GM21515 (cell line): ENCODE measurements at regions not wholly inside any gene's neighbourhood (a gene's known extent, or its start where the extent isn't known, plus 50 kb on each side); places are given as distances from the start of the nearest gene placed in this dataset.

Experiments
- ATAC-seq: cut with Tn5 transposase; IDR thresholded peaks from one replicate; pipeline ENCODE4 v1.9.1; 2021; ENCODE audit not compliant: unreplicated experiment

DNA sequence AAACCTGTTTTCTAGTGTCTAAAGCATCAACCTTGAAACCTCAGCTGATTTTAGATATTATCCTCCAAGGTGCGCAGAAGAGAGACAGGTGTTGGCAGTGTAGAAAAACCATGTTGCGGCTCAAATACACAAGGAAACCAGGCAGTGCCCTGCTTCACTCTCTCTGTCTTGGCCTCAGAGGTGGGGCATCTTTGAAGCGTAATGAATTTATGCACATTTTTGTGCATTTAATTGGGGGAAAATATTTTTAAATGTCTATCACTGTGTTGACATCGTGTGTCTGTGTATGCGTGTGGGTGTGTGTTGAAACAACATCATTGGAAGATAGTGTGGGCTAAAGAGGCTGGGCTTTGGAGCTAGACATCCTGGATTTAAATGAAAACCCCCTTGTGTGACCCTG is 334.0 kb upstream of the CHD6 start:
- no peak for ATAC-seq

DNA sequence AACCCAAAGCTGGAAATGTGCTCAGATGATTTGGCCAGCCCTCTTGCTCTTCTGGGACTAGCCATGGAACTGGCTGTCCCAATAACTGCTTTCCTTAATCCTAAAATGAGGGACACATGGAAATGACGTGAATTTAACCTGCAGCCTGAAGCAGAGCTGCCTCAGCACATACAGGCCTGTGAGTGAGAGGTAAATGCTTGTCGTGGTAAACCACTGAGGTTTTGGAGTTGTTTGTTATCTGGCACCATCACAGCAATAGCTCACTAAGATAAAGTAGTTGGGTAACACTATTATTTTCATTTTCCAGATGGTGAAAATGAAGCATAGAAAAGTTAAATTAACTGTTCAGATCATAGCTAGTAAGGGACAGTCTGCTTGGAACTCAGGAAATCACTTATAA is 333.4 kb upstream of the CHD6 start:
- ATAC-seq, result no peak

DNA sequence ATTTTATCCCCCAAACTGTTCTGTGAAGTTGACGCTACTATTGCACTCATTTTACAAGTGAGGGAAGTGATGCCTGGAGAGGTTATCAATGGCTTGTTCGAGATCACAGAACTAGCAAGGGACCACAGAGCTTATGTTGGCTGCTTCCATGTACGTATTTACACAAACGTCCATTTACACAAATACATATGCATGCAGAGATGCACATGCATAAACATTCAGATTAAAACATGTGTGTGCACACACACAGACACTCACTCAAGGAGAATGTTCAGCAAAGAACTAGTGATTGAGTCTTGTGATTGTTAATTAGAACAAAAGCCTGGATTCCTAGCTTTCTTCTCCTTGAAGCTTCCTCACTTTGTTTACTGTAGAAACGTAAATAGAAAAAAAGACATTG is 321.5 kb upstream of the CHD6 start:
- ATAC-seq, result no peak

DNA sequence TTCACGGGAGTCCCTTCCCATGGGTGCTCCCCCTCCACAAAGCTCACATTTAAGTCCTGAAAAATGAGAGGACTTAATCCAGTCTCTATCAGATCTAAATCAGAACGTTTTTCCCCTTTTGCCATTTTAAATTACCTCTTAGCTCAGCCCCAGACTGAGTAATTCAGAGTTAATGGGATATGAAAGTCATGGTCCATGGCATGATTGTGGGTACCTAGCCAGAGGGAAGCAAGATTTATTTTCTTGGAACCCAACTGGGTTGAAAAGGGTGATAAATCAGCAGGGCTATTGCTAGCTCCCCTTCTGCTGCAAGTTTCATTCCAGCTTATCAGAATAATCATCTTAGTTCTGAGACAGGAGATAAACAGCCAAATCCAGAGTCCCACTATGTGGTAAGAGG is 320.2 kb upstream of the CHD6 start:
- no peak for ATAC-seq

DNA sequence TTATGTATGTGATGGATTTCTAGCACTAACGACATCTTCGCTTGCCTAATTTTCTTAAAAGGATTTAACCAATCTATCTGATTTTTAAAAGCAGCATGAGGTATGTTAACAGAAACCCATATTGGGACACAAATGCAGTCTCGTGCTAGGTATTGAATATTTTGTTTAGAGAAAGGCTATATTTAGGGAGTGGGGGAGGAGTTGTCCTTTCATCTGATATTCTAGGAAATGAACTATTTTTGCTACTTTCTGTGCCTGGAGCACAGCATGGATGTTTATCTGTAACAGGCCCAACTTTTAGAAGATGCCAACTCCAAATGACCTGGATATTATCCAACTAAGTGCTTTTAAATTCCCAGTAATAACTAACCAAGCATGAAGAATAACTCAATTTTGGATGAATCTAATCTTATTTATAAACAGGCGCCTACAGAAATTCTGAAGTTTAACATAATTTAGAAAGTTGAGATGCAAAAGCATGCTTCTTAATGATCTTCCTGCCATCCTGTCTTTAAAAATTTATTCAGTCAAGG is 317.1 kb upstream of the CHD6 start:
- no peak for ATAC-seq

DNA sequence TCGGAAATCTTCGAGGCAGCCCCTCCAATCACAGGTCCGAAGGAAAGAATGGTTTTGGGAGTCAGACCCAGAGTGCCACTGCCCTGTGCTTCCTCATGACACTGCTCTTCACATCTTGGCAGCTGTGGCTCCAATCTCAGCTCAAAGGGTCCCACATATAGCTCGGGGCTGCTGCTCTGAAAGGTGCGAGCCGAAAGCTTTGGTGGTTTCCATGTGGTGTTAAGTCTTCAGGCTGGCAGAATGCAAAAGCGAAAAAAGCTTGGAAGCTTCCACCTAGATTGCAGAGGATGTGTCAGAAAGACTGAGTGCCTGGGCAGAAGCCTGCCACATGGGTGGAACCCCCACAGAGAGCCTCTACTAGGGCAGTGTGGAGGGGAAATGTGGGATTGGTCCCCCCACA is 314.3 kb upstream of the CHD6 start:
- ATAC-seq, result no peak

DNA sequence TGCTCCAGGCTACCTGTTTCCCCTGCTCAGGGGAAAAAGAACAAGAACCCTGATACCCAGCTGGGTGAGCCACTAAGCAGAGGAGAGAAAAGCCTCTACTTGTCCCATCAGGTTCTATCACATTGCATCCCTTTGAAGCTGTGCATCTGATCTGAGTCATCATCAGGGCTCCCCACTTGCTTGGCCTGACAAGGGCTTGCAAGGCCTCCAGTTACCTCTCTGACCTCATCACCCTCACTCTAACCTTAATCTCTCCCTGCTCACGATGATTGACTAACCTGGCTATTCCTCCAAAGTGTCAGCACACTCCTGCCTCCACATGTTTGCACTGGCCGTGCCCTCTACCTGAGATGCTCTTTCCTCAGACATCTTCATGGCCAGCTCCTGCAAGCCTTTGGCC is 309.5 kb upstream of the CHD6 start:
- no peak for ATAC-seq

DNA sequence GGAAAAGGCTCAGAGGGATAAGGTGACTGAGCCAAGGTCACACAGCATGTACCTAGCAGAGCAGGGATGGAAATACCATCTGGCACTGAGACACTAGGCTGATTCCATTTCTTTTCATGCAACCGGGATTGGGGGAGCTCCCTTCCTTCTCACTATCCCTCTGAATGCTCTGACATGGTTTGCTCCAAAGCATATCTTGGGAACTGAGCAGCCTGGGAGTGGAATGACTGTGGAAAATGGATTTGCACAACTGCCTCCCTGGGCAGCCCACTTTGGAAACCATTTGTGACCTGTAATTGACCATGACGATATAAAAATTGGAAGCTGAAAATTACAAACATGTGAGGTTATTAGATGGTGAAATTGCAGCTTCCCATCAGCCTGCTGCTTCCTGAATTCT is 309.0 kb upstream of the CHD6 start:
- ATAC-seq, result no peak

DNA sequence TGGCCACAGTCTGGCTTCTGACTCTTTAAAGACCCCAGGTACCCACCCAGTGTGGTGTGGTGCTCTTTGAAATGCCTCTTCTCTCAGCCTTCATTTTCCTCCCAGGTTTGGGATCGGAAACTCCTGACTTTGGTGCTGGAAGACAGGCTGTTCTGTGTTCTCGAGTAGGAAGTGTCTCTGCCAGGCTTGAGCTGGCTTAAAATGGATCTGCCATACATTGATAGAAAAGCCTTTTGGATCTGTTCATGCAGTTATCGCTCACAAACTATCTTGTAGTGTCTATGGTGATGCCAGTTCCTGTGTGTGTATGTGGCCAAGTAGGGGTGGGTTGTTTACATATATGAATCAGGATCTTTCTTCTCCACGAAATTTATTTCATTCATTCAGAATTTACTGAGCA is 307.3 kb upstream of the CHD6 start:
- ATAC-seq, result no peak

DNA sequence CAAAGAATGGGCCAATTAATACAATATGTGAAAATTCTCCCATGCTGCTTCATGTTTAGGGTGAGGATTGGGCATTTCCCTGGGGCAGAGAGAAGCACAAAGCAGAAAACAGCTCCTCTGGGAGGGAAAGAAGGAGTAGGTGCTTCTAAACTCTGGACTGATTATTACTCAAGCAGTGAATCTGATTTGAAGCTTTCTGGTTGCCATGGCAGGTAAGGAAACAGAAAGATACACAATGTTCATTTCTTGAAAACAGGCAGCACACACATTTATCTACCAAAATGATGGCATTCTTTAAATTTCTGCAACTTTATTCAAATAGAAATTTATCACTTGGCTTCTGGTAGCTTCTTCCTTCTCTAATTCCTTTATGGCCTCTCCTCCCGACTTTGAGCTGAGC is 305.4 kb upstream of the CHD6 start:
- no peak for ATAC-seq

DNA sequence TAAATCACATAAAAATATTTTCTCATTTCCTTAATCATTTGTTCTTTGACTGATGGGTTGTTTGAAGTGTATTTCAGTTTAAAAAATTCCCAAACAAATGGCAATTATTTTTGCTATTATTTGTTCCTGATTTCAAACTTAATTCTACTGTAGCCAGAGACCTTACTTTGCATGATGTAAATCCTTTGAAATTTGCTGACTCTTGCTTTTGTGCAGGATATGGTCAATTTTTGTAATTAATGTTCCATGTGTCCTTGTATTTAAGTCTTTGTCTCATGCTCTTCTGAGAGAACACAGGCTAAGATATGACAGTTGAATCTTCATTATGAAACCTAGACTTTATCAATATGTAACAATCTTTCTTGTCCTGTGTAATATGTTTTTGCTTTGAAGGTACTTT is 295.0 kb upstream of the CHD6 start:
- no peak for ATAC-seq

DNA sequence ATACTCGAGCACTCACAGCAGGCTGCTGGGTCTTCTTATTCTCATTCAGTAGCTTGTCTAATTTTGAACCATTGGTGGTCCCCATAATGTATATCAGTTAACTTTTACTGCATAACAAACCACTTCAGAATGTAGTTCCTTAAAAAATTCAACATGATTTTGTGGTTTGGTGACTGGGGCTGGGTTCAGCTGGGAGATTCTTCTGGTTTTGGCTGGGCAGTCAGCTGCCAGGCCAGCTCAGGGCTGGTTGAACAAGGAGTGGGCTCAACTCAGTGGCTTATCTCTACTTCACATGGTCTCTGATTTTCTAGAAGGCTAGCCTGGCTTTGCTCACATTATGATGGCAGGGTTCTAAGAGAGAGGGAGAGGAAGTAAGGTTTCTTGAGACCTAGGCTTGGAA is 292.4 kb upstream of the CHD6 start:
- ATAC-seq, result no peak

DNA sequence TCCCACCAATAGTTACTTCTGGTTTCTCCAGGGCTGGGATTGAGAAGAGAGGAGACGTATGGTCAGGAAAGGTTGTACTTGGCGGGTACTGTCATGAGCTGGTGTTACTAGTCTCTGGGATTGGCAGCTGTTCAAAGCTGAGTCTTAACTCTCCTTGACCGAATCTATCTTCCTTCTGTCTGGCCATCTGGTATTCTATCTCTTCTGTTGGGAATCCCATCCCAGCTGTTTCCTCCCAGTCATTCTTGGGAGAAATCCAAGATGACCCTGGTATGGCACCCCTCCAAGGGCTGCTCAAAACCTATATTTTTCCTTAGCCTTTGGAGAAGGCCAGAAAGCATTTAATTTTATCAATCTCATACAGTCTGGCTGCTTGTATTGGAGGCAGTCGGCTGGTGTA is 287.0 kb upstream of the CHD6 start:
- ATAC-seq, result no peak

DNA sequence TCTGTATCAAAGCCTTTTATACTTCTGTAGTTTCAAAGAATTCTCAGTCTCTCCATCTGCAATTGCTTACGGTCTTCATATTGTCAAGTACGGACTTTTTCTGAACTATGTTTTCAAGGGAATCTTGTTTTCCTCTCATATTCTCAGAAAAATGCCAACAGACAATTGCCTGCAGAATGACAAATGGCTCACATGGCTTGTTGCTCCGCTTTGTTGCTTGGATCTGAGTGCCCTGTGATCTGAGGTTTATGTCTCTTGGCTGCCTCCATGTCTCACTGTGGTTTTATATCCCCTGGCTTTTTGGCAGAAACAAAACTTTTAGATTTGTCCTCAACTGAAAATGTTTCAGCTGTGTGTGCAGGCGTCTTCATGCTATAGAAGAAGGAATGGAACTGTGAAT is 285.4 kb upstream of the CHD6 start:
- ATAC-seq, result no peak

DNA sequence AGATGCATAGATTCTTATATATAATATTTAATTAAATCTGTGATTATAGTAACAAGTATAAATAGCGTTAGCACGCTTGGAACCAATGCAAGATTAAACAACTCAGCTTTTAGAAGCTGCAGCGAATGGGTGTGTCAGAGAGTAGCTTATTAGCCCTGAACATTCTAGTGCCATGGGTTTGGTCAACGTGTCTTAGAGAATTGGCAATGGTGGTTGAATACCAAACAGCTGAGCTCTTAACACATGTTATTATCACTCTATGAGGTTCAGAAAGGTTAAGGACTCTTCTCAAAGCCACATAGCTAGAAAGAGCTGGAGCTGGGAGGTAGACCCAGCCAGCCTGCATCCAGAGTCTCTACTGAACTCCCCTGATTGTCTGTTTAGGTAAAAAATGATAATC is 284.2 kb upstream of the CHD6 start:
- no peak for ATAC-seq

DNA sequence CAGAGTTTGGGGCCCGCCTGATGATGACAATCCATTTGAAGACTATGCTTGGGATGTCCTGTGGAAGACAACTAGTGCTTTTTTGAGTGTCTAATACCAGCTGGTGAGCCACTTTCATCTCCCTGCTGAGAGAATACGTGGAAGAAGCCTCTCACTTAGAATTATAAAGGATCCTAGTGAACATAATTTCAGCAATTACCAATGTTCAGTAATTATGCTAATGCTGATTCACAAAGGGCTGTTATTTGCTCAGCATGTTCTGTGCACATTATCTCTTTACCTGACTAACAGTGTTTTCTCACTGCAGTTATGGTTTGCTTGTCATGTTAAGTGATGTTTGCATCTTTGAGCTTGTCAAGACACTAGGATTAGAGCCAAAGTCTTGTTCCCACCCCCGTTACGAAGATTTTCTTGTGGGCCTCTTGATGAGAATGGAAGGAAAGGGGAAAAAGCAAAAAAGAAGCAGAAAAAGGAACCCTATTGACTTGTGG is 282.1 kb upstream of the CHD6 start:
- no peak for ATAC-seq

DNA sequence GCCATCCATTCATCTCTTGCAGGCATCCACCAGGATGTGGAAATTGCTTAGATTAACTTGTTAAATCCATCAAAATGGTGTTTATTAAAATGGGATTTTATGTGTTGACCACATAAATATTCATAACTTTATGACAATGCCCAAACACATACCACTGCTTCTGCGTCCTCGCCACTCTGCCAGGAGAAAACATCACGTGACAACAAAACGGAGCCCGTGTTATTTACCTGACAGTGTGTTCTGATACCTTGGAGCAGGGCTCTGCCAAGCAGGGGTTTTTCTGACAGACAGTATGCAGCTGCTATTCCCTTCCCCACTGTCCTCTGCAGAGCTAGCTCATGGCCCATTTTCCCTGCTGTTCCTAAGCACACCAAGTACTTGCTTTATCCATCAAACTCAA is 279.5 kb upstream of the CHD6 start:
- ATAC-seq, result no peak

DNA sequence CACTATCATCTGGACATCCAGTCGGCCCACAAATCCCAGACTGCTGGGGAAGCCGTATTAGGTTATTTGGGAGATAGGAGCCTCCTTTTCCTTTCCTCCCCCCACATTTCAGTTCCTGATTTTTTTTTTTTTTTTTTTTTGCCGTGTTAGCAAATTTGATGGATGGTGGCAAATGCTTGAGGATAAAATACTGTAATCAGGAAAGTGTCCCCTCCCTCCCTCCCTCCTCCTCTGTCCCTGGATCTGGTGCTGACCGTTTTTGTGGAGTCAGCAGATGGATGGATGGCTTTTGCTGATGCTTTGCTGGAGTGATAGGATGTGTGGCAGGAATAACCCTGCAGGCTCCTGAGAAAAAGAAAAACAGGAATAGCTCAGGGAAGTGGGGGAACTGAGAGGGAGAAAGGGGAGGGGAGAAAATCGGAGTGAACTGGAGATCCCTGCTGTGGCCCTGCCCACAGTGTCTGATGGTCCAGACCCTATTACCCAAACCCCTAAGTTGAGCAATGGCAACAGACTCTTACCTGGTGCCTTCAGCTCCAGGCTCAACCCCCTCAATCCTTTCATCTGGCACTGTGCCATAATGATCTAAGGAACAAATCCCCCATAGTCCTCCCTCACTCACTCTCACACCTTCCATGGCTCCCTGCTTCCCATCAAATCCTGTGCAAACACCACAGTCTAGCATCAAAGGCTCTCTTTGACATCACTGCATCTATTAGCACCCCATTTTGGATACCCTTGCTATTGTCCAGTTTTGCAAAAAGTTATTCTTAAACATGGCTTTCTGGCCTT is 277.3 kb upstream of the CHD6 start:
- ATAC-seq, result no peak

DNA sequence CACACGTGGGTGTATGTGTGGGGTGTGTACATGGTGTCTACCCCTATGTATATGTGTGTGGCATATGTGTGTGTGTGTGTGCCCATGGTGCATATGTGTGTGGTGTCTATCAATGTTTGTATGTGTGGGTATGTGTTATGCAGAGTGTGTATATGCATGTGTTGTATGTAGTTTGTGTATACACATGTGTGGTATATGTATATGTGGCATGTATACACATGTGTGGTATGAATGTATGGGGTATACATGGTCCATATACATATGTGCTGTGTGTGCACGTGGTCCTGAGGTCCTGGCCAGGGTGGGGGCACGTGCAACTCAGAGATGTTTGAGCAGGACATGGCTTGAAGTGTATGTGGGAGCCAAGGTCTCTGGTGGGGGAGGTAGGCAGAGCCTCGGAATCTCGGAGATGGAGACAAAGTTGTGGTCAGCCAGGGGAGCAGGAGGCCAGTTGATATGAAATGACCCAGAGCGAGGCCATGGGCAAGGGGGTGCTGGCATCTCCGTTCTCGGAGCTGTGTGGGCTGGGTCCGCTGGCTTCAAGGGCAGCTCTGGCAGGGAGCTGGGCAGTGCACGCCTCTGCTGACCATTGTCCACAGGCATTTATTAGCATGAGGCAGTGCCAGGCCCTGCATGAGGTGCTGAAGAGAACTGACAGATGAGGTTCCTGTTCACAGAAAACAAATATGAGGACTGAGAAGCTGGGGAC is 276.2 kb upstream of the CHD6 start:
- ATAC-seq, result no peak

DNA sequence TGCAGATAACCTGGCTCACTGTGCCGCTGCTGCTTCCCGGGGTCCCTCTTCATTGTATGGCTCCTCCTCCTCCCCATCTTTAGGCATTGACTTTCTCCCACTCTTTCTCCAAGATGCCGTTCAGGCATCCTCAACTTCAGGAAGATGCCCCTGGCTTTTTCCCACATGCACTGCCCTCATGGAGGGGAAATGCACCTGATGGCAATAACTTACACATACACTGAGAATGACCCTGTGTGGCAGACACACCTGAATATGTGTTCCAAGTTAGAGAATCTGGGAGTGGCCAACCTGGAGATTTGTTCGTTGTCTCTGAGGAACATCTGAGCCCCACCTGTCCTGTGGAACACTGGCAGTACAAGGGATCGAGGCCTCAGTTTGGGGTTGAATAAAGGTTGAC is 273.9 kb upstream of the CHD6 start:
- no peak for ATAC-seq

DNA sequence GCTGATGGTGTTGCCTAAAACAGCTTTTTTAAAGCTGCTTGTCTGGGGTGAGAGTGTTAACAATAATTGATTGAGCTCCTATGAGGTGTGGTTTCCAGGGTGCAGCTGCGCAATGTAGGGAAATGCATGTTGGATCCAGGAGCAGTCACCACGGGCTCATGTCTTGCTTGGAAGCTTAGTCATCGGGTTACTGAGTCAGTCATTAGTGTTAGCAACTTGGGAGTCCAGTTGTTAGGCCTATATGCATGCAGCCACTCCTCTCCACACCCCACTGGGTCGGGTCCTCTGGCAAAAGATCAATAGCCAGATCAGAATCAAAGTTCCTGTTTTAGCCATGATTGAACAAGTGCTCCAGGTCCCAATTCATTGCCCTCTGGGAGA is 271.7 kb upstream of the CHD6 start:
- ATAC-seq, result no peak

DNA sequence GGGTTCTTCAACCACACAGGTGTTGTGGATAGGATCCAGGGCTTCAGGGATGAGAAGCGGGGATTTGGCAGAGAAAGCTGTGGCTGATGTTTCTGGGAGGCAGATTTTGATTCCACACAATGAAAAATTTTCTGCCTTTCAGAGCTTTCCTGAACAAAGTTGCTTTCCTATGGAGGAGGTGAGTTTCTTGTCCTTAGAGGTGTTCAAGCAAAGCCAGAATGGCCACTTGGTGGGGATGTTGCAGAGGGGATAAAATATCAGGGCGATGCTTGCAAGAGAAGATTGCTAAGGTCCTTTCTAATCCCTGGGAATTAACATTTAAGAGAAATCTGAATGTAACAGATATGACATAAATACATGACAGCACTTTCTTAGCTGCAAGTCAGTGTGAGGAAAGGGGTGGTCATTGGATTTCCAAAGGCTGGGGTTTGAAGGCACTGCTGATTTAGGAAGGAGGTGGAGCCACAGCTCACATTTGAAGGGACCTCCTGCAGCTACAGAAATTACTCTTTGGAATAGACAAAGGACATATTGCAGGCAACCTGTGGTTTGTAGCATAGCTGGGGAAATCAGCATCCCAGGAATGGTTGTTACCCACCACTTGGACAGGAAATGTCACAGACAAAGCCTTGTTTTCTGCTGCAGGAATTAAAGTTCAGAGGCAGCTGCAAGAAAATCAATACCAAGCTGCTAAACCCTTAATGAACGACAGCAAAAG is 271.1 kb upstream of the CHD6 start:
- ATAC-seq, result no peak
